H54 (cell line): ENCODE measurements at regions not wholly inside any gene's neighbourhood (a gene's known extent, or its start where the extent isn't known, plus 50 kb on each side); places are given as distances from the start of the nearest gene placed in this dataset.
"Not testable (repeated sequence)": the region's sequence is repeated elsewhere in the genome, so short reads cannot be mapped to it uniquely, and the experiment has no call there.

ENCODE experiments used
- DNase-seq: peaks from one replicate; pipeline ENCODE4 v3.0.0; 2011; ENCODE audit warnings: low spot score, mixed read lengths; ENCODE audit not compliant: insufficient read length
- FAIRE-seq: peaks from 3 replicates; lab custom pipeline; 2011; peaks lifted over from hg19 to GRCh38; lab: Jason Lieb, UNC
- POLR2A ChIP-seq: IDR thresholded peaks from 2 replicates; pipeline ENCODE4 v1.6.1; 2011; ENCODE audit warnings: low read depth, mild to moderate bottlenecking, low read length

GRCh38 chr6:16907991-16908390, 146.7 kb upstream of the ATXN1 start:
- no peak for TF ChIP-seq POLR2A
- FAIRE-seq, result no peak
- no peak for DNase-seq

DNA sequence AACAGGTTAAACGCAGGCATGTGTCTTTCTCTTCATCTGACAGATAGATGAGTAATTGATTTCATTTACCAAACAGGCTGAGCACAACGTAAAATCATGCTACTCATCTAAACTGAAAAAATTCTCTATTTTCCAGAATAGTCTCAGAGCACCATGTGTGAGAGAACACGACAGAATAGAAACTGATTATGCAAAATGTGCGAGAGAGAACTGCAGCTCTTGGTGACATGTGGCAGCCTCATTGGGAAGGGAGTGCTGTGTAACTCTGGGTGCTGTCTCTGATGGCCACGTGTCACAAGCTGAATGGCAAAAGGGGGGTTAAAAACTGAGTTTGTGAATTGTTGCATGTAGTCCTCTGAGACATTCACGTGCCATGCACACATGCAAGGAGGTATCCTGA, 143.7 kb upstream of the ATXN1 start:
- no peak for TF ChIP-seq POLR2A
- FAIRE-seq (no peak), DNase-seq (no peak)

GRCh38 chr6:16903470-16903869, 142.2 kb upstream of the ATXN1 start:
- no peak for TF ChIP-seq POLR2A
- FAIRE-seq (no peak), DNase-seq (no peak)

DNA sequence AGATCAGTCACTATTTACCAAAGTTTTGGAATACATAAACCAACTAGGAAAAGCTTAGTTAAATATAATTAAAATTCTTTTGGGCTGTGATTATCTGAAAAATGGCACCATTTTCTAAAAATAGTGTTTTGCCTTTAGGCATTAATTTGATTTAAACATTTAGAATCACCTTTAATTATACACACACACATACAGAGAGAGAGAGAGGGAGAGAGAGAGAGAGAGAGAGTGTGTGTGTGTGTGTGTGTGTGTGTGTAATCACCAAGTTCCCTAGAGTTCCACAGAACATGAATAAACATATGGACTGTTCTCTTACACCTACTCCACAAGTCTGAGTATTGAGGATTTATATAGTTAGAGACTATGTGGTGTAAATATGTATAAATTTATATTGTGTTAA, 141.2 kb upstream of the ATXN1 start:
- TF ChIP-seq POLR2A, result no peak
- DNase-seq (no peak), FAIRE-seq (no peak)

DNA sequence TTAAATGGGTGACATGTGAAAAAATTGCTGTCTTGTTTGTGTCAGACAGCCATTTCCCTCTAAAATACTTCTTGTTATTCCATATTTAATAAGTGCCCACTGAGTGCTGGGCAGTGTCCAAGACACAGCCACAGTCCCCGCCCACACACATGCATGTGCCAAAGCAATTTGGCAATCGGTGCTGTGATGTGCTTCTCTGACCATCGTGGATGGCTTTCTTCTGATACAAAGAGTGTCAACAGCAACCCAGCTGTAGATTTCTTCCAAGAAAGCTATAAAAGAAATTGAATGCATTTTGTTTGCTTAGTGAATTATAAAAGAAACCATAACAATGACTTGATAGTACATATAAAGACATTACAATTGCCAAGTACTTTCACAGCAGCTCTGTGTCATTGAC, 140.5 kb upstream of the ATXN1 start:
- no peak for FAIRE-seq

GRCh38 chr6:16901306-16901705, 140.0 kb upstream of the ATXN1 start:
- FAIRE-seq, result no peak
- DNase-seq, result no peak
- no peak for TF ChIP-seq POLR2A

More for the DNA sequence above, 140.5 kb upstream of the ATXN1 start:
- no peak for DNase-seq
- TF ChIP-seq POLR2A, result no peak

- DNase-seq (no peak), FAIRE-seq (no peak)
- TF ChIP-seq POLR2A, result no peak
Observed at GRCh38 chr6:16898640-16899396, 137.6 kb upstream of the ATXN1 start.

DNA sequence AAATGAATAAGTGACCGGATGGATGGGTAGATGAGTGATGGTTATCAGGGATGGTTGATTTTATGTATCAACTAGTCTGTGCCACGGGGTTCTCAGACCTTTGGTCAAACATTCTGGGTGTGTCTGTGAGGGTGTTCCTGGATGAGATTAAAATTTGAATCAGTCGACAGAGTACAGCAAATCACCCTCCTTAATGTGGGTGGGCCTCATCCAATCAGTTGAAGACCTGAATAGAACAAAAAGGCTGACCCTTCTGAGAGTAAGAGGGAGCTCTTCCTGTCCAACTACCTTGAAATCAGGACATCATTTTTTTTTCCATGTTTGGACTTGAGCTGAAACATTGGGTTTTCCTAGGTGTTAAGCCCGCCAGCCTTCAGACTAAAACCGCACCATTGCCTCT, 136.4 kb upstream of the ATXN1 start:
- FAIRE-seq, result no peak
- no peak for TF ChIP-seq POLR2A
- DNase-seq, result no peak

GRCh38 chr6:16894301-16894700, 133.0 kb upstream of the ATXN1 start:
- DNase-seq (no peak), FAIRE-seq (no peak)
- TF ChIP-seq POLR2A, result no peak

DNA sequence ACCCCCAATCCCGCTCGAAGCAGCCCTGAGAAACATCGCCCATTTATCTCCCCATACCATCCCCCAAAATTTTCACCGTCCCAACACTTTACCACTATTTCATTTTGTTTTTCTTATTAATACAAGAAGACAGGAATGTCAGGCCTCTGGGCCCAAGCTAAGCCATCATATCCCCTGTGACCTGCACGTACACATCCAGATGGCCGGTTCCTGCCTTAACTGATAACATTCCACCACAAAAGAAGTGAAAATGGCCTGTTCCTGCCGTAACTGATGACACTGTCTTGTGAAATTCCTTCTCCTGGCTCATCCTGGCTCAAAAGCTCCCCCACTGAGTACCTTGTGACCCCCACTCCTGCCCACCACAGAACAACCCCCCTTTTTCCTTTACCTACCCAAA, 129.8 kb upstream of the ATXN1 start:
- not testable (repeated sequence) for FAIRE-seq

DNA sequence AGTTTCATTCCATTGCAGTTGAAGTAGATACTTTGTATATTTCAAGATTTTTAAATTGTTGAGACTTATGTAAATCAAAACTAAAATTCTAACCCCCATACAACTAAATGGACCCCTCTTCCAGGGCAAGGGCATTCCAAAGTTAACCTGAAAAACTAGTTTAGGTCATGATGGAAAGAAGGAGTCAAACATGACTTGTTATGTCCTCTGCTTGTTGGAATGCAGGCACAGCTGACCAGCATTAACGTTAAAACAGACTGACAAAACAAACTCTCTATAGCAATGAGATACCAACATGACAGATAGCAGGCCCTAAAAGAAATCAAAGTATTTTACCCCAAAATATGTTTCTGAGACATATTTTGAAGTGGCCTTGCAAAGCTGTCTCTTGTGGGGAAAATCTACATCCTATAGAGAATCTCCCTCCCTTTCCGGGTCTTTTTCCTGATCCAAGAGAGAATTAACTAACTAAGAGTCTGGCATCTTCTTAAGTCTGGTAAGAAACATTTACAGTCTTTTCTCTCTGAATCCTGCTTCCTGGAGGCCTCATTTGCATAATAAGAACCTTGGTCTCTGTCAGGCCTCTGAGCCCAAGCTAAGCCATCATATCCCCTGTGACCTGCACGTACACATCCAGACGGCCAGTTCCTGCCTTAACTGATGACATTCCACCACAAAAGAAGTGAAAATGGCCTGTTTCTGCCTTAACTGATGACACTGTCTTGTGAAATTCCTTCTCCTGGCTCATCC, 124.3 kb upstream of the ATXN1 start:
- DNase-seq (no peak), FAIRE-seq (no peak)
- TF ChIP-seq POLR2A, result no peak

More for the DNA sequence above, 129.8 kb upstream of the ATXN1 start:
- DNase-seq, result not testable (repeated sequence)

DNA sequence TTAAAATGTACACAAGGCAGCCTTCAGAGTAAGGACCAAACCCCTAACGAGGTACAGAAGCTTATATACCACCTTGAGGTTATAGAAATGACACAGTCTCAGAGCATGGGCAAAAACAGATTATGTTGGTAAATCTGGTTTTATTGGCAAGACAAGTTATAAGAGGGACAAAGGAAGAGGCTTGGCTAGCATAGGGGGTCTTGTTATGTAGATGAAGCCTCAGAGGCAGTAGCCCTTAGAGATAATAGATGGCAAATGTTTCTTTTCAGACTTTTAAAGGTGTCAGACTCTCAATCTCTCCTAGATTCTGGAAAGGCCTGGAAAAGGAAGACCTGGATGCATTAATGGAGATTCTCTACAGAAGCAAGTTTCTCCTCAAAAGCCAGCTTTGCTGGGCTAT, 123.3 kb upstream of the ATXN1 start:
- no peak for FAIRE-seq

GRCh38 chr6:16883414-16883813, 122.2 kb upstream of the ATXN1 start:
- DNase-seq (no peak), FAIRE-seq (no peak)
- no peak for TF ChIP-seq POLR2A

More for the DNA sequence above, 123.3 kb upstream of the ATXN1 start:
- DNase-seq, result no peak
- no peak for TF ChIP-seq POLR2A

DNA sequence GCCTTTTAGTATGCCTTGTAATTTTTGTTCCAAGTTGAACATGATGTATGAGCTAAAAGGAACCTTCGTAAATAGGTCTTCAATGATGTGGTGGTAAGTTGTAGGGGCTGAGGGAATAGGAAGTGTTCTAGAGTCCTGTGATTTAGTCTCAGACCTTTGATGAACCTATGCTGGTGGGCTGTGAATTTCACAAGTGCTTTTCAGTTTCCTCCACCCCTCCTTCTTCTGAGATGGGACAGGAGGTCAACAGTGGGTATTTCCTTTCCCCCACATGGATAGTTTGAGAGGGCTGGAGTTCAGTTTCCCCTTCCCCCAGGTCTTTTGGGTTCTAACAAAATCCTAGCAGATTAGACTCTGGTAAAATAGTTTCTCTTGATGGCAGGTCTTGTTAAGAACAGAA, 121.0 kb upstream of the ATXN1 start:
- no peak for FAIRE-seq
- DNase-seq, result no peak
- TF ChIP-seq POLR2A, result no peak

- not testable (repeated sequence) for DNase-seq, FAIRE-seq
Observed at GRCh38 chr6:16876852-16877251, 115.6 kb upstream of the ATXN1 start.
